Fibroblast of lung (primary cell): ENCODE measurements at regions not wholly inside any gene's neighbourhood (a gene's known extent, or its start where the extent isn't known, plus 50 kb on each side); places are given as distances from the start of the nearest gene placed in this dataset.

Experiments
- DNase-seq, 2 donors: peaks; one replicate each; pipeline versions ENCODE4 v3.0.0 to v3.0.0-alpha.2; 2010; ENCODE audit warnings: low read depth in 2 of 2
- H2AFZ ChIP-seq: 2 replicates; pipeline ENCODE4 v1.5.1; 2012; ENCODE audit warnings: low read length, control low read depth, inconsistent platforms
- H3K27ac ChIP-seq: 2 replicates; pipeline ENCODE4 v1.5.1; 2011; ENCODE audit warnings: low read length, control low read depth; ENCODE audit not compliant: insufficient read depth
- H3K27me3 ChIP-seq: 2 replicates; pipeline ENCODE4 v1.5.1; 2011; ENCODE audit warnings: mild to moderate bottlenecking, low read length; ENCODE audit not compliant: control insufficient read depth, insufficient read depth
- H3K36me3 ChIP-seq: 2 replicates; pipeline ENCODE4 v1.5.1; 2011; ENCODE audit warnings: low read length; ENCODE audit not compliant: control insufficient read depth, insufficient read depth
- H3K4me1 ChIP-seq: 2 replicates; pipeline ENCODE4 v1.5.1; 2011; ENCODE audit warnings: low read length; ENCODE audit not compliant: control insufficient read depth, insufficient read depth; ENCODE audit errors: extremely low read depth
- H3K4me2 ChIP-seq: 2 replicates; pipeline ENCODE4 v1.5.1; 2011; ENCODE audit warnings: low read length, control low read depth; ENCODE audit not compliant: insufficient read depth; ENCODE audit errors: extremely low read depth
- H3K4me3 ChIP-seq, 4 experiments: fragments of 200-600 bp in 1 of 4; sonication (generic) in 1 of 4; replicated peaks in 1 of 4; 2 replicates each; pipeline ENCODE4 v1.5.1; 2011 to 2016; ENCODE audit warnings: low read length in 4 of 4, low read depth in 3 of 4, mild to moderate bottlenecking in 3 of 4, control low read depth in 2 of 4, inconsistent platforms in 1 of 4, mixed read lengths in 1 of 4; ENCODE audit not compliant: insufficient read depth in 1 of 4; ENCODE audit errors: control extremely low read depth in 1 of 4
- H3K79me2 ChIP-seq: 2 replicates; pipeline ENCODE4 v1.5.1; 2012; ENCODE audit warnings: mild to moderate bottlenecking, low read length, inconsistent platforms; ENCODE audit not compliant: control insufficient read depth, insufficient read depth
- H3K9ac ChIP-seq: 2 replicates; pipeline ENCODE4 v1.5.1; 2011; ENCODE audit warnings: mild to moderate bottlenecking, low read length, control low read depth; ENCODE audit not compliant: insufficient read depth
- H3K9me3 ChIP-seq: 2 replicates; pipeline ENCODE4 v1.5.1; 2012; ENCODE audit warnings: low read depth, low read length; ENCODE audit not compliant: control insufficient read depth, insufficient read depth
- H4K20me1 ChIP-seq: 2 replicates; pipeline ENCODE4 v1.5.1; 2011; ENCODE audit warnings: low read length; ENCODE audit not compliant: control insufficient read depth, insufficient read depth; ENCODE audit errors: extremely low read depth
- EZH2 ChIP-seq: IDR thresholded peaks from 2 replicates; pipeline ENCODE4 v1.5.1; 2012; ENCODE audit warnings: low read length, control low read depth, mild to moderate bottlenecking; ENCODE audit errors: missing control alignments
- TF ChIP-seq, protein P1 (sequence below), 2 donors: IDR thresholded peaks in 1 of 2; conservative IDR thresholded peaks in 1 of 2; 1 replicate in 1 of 2; 2 replicates in 1 of 2; pipeline ENCODE4 v1.5.1; 2011 to 2012; ENCODE audit warnings: low read length in 2 of 2, control low read depth in 1 of 2, inconsistent platforms in 1 of 2, low read depth in 1 of 2, mild to moderate bottlenecking in 1 of 2

DNA sequence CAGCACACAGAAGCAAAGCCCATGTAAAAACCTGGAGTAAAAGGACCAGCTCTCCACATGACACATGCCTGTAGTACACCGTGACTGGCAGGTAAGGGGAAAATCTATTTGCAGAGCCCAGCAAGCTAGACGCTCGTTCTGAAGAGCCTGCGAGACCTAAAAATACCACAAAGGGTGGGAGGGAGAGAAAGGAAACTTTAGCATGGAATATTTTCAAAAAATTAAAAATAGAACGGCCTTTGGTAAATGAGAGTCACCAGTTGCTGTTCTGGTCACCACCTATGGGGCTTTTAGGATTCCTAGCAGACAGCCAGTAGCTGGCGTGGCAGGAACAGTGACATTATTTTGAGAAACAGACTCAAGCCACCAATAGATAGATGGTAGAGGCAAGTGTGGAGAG, 115.5 kb downstream of the MID1IP1 start:
- Histone ChIP-seq H2AFZ (no peak overlapping the region), H3K36me3 (no peaks in the 10 kb centered on the region), H3K27me3 (no peaks in the 10 kb centered on the region), H3K4me1 (no peaks in the 10 kb centered on the region), H3K4me3 (no peak overlapping the region), H3K27ac (no peak overlapping the region), H3K9me3 (no peaks in the 10 kb centered on the region), H3K79me2 (no peaks in the 10 kb centered on the region), H4K20me1 (no peaks in the 10 kb centered on the region), H3K9ac (no peak overlapping the region), H3K4me2 (no peak overlapping the region)
- DNase-seq, result no peak
- TF ChIP-seq, protein P1, sequence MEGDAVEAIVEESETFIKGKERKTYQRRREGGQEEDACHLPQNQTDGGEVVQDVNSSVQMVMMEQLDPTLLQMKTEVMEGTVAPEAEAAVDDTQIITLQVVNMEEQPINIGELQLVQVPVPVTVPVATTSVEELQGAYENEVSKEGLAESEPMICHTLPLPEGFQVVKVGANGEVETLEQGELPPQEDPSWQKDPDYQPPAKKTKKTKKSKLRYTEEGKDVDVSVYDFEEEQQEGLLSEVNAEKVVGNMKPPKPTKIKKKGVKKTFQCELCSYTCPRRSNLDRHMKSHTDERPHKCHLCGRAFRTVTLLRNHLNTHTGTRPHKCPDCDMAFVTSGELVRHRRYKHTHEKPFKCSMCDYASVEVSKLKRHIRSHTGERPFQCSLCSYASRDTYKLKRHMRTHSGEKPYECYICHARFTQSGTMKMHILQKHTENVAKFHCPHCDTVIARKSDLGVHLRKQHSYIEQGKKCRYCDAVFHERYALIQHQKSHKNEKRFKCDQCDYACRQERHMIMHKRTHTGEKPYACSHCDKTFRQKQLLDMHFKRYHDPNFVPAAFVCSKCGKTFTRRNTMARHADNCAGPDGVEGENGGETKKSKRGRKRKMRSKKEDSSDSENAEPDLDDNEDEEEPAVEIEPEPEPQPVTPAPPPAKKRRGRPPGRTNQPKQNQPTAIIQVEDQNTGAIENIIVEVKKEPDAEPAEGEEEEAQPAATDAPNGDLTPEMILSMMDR (conservative IDR thresholded peaks at IDR 0.05 in 1 of 2, IDR thresholded peaks at IDR 0.05 in 1 of 2; ENCODE audit: low read depth in 1 of 2, low read length in 2 of 2), result no peak
- TF ChIP-seq EZH2, result no peak

DNA sequence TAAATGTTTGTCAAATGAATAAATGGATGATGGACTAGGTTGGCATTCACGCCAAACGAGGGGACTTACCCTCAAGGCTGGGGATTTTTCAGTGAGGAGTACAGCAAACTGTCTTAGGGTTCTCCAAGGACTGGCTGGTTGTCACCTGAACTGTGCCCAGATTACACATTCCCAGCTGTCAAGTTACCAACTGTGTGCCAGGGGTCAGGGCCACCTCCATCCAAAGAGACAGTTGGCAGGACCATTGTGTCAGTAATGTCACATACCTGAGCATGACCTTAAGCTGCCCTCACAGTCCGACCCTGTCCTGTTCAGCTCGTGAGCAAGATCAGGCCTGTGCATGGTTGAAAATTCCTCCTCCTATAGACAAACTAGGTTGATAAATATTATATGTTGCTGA, 116.7 kb downstream of the MID1IP1 start:
- Histone ChIP-seq H4K20me1 (no peaks in the 10 kb centered on the region), H3K79me2 (no peaks in the 10 kb centered on the region), H3K36me3 (no peaks in the 10 kb centered on the region), H3K27ac (no peak overlapping the region), H3K4me3 (no peak overlapping the region), H3K9ac (no peak overlapping the region), H3K27me3 (no peaks in the 10 kb centered on the region), H3K4me1 (no peaks in the 10 kb centered on the region), H3K9me3 (no peaks in the 10 kb centered on the region), H3K4me2 (no peak overlapping the region), H2AFZ (no peak overlapping the region)
- TF ChIP-seq, protein P1 (conservative IDR thresholded peaks at IDR 0.05 in 1 of 2, IDR thresholded peaks at IDR 0.05 in 1 of 2; ENCODE audit: low read depth in 1 of 2, low read length in 2 of 2), result no peak
- DNase-seq, result no peak

DNA sequence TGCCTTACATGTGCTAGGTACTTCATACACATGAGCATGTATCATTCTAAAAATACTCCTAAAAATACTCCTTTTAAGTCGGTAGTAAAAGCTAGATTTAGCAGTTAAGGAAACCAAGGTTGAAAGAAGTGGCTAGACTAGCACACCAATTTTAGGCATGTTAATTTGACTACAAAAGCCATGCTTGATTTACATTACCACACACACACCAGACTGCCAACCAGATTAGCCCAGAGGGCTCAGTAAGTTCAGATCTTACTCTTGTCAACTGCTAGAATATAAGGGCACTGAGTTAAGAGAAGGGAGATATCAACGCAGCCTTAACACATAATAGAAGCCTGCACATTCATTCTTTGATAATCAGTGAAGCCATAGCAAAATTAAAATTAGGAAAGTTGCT, 117.9 kb downstream of the MID1IP1 start:
- no peak for DNase-seq
- Histone ChIP-seq H3K4me2 (no peak overlapping the region), H4K20me1 (no peaks in the 10 kb centered on the region), H3K36me3 (no peaks in the 10 kb centered on the region), H3K4me1 (no peaks in the 10 kb centered on the region), H3K27me3 (no peaks in the 10 kb centered on the region), H3K79me2 (no peaks in the 10 kb centered on the region), H3K9me3 (no peaks in the 10 kb centered on the region), H3K9ac (no peak overlapping the region), H3K27ac (no peak overlapping the region), H3K4me3 (no peak overlapping the region), H2AFZ (no peak overlapping the region)
- no peak for TF ChIP-seq EZH2
- TF ChIP-seq, protein P1 (conservative IDR thresholded peaks at IDR 0.05 in 1 of 2, IDR thresholded peaks at IDR 0.05 in 1 of 2; ENCODE audit: low read depth in 1 of 2, low read length in 2 of 2), result no peak
